CD14-positive monocyte (primary cell): ENCODE measurements at regions not wholly inside any gene's neighbourhood (a gene's known extent, or its start where the extent isn't known, plus 50 kb on each side); places are given as distances from the start of the nearest gene placed in this dataset.

Experiments
- DNase-seq, 3 donors: peaks; one replicate each; pipeline ENCODE4 v3.0.0-alpha.2; 2011 to 2022
- H2AFZ ChIP-seq: 2 replicates; pipeline ENCODE4 v1.6.0; 2012; ENCODE audit warnings: mild to moderate bottlenecking, low read depth, low read length, inconsistent platforms; ENCODE audit not compliant: insufficient read depth, poor library complexity, severe bottlenecking
- H3K27ac ChIP-seq, 2 donors: 1 replicate in 1 of 2; 2 replicates in 1 of 2; pipeline ENCODE4 v1.5.1; 2012 to 2013; ENCODE audit warnings: low read length in 2 of 2, control low read depth in 1 of 2, inconsistent platforms in 1 of 2, low read depth in 1 of 2, mild to moderate bottlenecking in 1 of 2
- H3K27me3 ChIP-seq, 2 donors: one replicate each; pipeline versions ENCODE4 v1.6.0 to v1.6.1; 2011 to 2013; ENCODE audit warnings: low read length in 2 of 2; ENCODE audit not compliant: control insufficient read depth in 2 of 2, insufficient read depth in 2 of 2
- H3K36me3 ChIP-seq, 2 donors: replicated peaks in 1 of 2; 1 replicate in 1 of 2; 2 replicates in 1 of 2; pipeline versions ENCODE4 v1.5.1 to v1.6.1; 2012 to 2013; ENCODE audit warnings: low read length in 2 of 2, control low read depth in 1 of 2, inconsistent platforms in 1 of 2, mild to moderate bottlenecking in 1 of 2; ENCODE audit not compliant: insufficient read depth in 2 of 2, control insufficient read depth in 1 of 2
- H3K4me1 ChIP-seq, 2 donors: 1 replicate in 1 of 2; 2 replicates in 1 of 2; pipeline versions ENCODE4 v1.5.1 to v1.6.1; 2012 to 2013; ENCODE audit warnings: low read length in 2 of 2, control low read depth in 1 of 2, inconsistent platforms in 1 of 2, mild to moderate bottlenecking in 1 of 2, moderate library complexity in 1 of 2; ENCODE audit not compliant: insufficient read depth in 2 of 2, control insufficient read depth in 1 of 2
- H3K4me2 ChIP-seq: replicated peaks from 2 replicates; pipeline ENCODE3; 2012; ENCODE audit warnings: low read length, moderate library complexity, mild to moderate bottlenecking; ENCODE audit not compliant: poor library complexity, severe bottlenecking; ENCODE audit errors: extremely low read depth
- H3K4me3 ChIP-seq, 3 experiments: fragments of 200-600 bp in 1 of 3; sonication (generic) in 1 of 3; replicated peaks in 1 of 3; 1 replicate in 2 of 3; 2 replicates in 1 of 3; pipeline ENCODE4 v1.5.1; 2011 to 2013; ENCODE audit warnings: low read length in 3 of 3, mild to moderate bottlenecking in 3 of 3, control low read depth in 2 of 3, low read depth in 2 of 3, inconsistent platforms in 1 of 3, moderate library complexity in 1 of 3
- H3K79me2 ChIP-seq: 2 replicates; pipeline ENCODE4 v1.6.0; 2012; ENCODE audit warnings: mild to moderate bottlenecking, control low read depth, inconsistent platforms, low read length, moderate library complexity; ENCODE audit not compliant: insufficient read depth
- H3K9ac ChIP-seq: 2 replicates; pipeline ENCODE4 v1.6.0; 2017; ENCODE audit warnings: low read length, mild to moderate bottlenecking; ENCODE audit not compliant: insufficient read depth, poor library complexity, severe bottlenecking
- H3K9me3 ChIP-seq, 2 donors: replicated peaks in 1 of 2; 1 replicate in 1 of 2; 2 replicates in 1 of 2; pipeline versions ENCODE4 v1.5.1 to v1.6.1; 2012 to 2013; ENCODE audit warnings: low read length in 2 of 2, control low read depth in 1 of 2; ENCODE audit not compliant: control insufficient read depth in 1 of 2, insufficient read depth in 1 of 2
- H4K20me1 ChIP-seq: 2 replicates; pipeline ENCODE4 v1.6.0; 2012; ENCODE audit warnings: mild to moderate bottlenecking, low read length, control low read depth, moderate library complexity; ENCODE audit not compliant: insufficient read depth
- H3K27ac Mint-ChIP-seq, 7 donors: one replicate each; pipeline ENCODE4 v1.8.0; 2020; ENCODE audit warnings: mild to moderate bottlenecking in 7 of 7, mixed read lengths in 7 of 7, moderate library complexity in 6 of 7, inconsistent platforms in 2 of 7
- H3K27me3 Mint-ChIP-seq, 3 donors: one replicate each; pipeline ENCODE4 v1.8.0; 2021 to 2022; ENCODE audit warnings: low read depth in 3 of 3, mild to moderate bottlenecking in 3 of 3, mixed read lengths in 3 of 3, moderate library complexity in 3 of 3, inconsistent platforms in 1 of 3
- H3K36me3 Mint-ChIP-seq, 2 donors: one replicate each; pipeline ENCODE4 v1.8.0; 2020; ENCODE audit warnings: mixed read lengths in 2 of 2, inconsistent platforms in 1 of 2, mild to moderate bottlenecking in 1 of 2
- H3K4me1 Mint-ChIP-seq: one replicate; pipeline ENCODE4 v1.8.0; 2020; ENCODE audit warnings: mild to moderate bottlenecking, mixed read lengths
- H3K4me3 Mint-ChIP-seq, 2 donors: one replicate each; pipeline ENCODE4 v1.8.0; 2020; ENCODE audit warnings: mild to moderate bottlenecking in 2 of 2, mixed read lengths in 2 of 2, moderate library complexity in 1 of 2
- H3K9me3 Mint-ChIP-seq, 7 donors: one replicate each; pipeline ENCODE4 v1.8.0; 2020 to 2022; ENCODE audit warnings: mixed read lengths in 7 of 7, mild to moderate bottlenecking in 6 of 7, moderate library complexity in 6 of 7, inconsistent platforms in 2 of 7
- CTCF ChIP-seq: fragments of 200-600 bp; IDR thresholded peaks from one replicate; pipeline ENCODE4 v1.8.0; 2022; ENCODE audit warnings: antibody characterized with exemption, mild to moderate bottlenecking
- WGBS: methylation state at CpG from one replicate; pipeline ENCODE4 v1.1.5; 2013; ENCODE audit warnings: missing lambda C conversion rate; ENCODE audit not compliant: insufficient coverage; 5-methylcytosine and 5-hydroxymethylcytosine counted together
- intact Hi-C, 2 donors: fragments of 100-400 bp; cut with micrococcal nuclease; formaldehyde crosslinking; loops; one replicate each; pipeline versions ENCODE4 v1.15.0 to v1.15.1; 2023

- H3K9me3 ChIP-seq, result peaks cover 13 to 20% of the 10 kb centered on the region in 2 donors
- no peak overlapping the region for H3K27ac ChIP-seq
- peaks cover 0 to 17% (median 8%) of the 10 kb centered on the region in 7 donors for H3K9me3 Mint-ChIP-seq
- H3K4me2 ChIP-seq, result no peak overlapping the region
- no peaks in the 10 kb centered on the region for H4K20me1 ChIP-seq
- no peaks in the 10 kb centered on the region for H3K27me3 Mint-ChIP-seq
- H3K79me2 ChIP-seq, result no peaks in the 10 kb centered on the region
- H3K36me3 Mint-ChIP-seq, result no peaks in the 10 kb centered on the region
- DNase-seq, result no peak
- no peaks in the 10 kb centered on the region for H3K36me3 ChIP-seq
- no peak for TF ChIP-seq CTCF
- H3K4me3 Mint-ChIP-seq, result no peak overlapping the region
- no peak overlapping the region for H3K4me3 ChIP-seq
- intact Hi-C loops, result no loop called here
- H3K4me1 Mint-ChIP-seq, result no peaks in the 10 kb centered on the region
- H3K4me1 ChIP-seq, result no peaks in the 10 kb centered on the region
- H3K27me3 ChIP-seq, result no peaks in the 10 kb centered on the region
- H3K9ac ChIP-seq, result no peak overlapping the region
- no CpG with 5 or more reads among the region's 5 CpGs for WGBS
- no peak overlapping the region for H2AFZ ChIP-seq
- no peak overlapping the region for H3K27ac Mint-ChIP-seq
Observed at GRCh38 chr13:104196611-104197010, 1130.4 kb upstream of the SLC10A2 start.

GRCh38 chr13:104181526-104182231 lies 1115.5 kb upstream of the SLC10A2 start:
- Mint-ChIP-seq H3K27ac (no peak overlapping the region), H3K4me1 (no peaks in the 10 kb centered on the region), H3K36me3 (no peaks in the 10 kb centered on the region), H3K4me3 (no peak overlapping the region), H3K9me3 (peaks cover 2 to 11% (median 6%) of the 10 kb centered on the region in 7 donors), H3K27me3 (peaks cover 0 to 3% (median 0%) of the 10 kb centered on the region in 3 donors)
- no CpG with 5 or more reads among the region's 3 CpGs for WGBS
- no peaks in the 10 kb centered on the region for H4K20me1 ChIP-seq
- no peak overlapping the region for H2AFZ ChIP-seq
- H3K9ac ChIP-seq, result no peak overlapping the region
- H3K36me3 ChIP-seq, result no peaks in the 10 kb centered on the region
- H3K27ac ChIP-seq, result no peak overlapping the region
- no peak for TF ChIP-seq CTCF
- intact Hi-C loops, result no loop called here
- no peak overlapping the region for H3K4me3 ChIP-seq
- no peaks in the 10 kb centered on the region for H3K79me2 ChIP-seq
- no peaks in the 10 kb centered on the region for H3K9me3 ChIP-seq
- no peaks in the 10 kb centered on the region for H3K4me1 ChIP-seq
- H3K27me3 ChIP-seq, result no peaks in the 10 kb centered on the region
- no peak overlapping the region for H3K4me2 ChIP-seq
- no peak for DNase-seq
